MM.1S (cell line): ENCODE measurements at regions not wholly inside any gene's neighbourhood (a gene's known extent, or its start where the extent isn't known, plus 50 kb on each side); places are given as distances from the start of the nearest gene placed in this dataset.
A peak's percentile ranks its signal among the peaks of the same experiment; 100 is the strongest.

Experiments used
- DNase-seq: peaks from one replicate; pipeline ENCODE4 v3.0.0-alpha.2; 2015
- H2AFZ ChIP-seq: fragments of 300-600 bp; sonication (generic); 2 replicates; pipeline ENCODE4 v1.6.0; 2016; ENCODE audit warnings: antibody characterized with exemption, low read length
- H3F3A ChIP-seq: fragments of 300-600 bp; sonication (generic); 2 replicates; pipeline ENCODE4 v1.6.1; 2016; ENCODE audit warnings: mild to moderate bottlenecking, antibody characterized with exemption, low read length, moderate library complexity, mixed read lengths; ENCODE audit not compliant: insufficient read depth
- H3K27ac ChIP-seq: fragments of 300-600 bp; sonication (generic); 2 replicates; pipeline ENCODE4 v1.5.1; 2016; ENCODE audit warnings: mild to moderate bottlenecking, low read length
- H3K27me3 ChIP-seq: fragments of 300-600 bp; sonication (generic); replicated peaks from 2 replicates; pipeline ENCODE4 v1.6.0; 2016; ENCODE audit warnings: low read length; ENCODE audit not compliant: insufficient read depth
- H3K36me3 ChIP-seq: fragments of 300-600 bp; sonication (generic); replicated peaks from 2 replicates; pipeline ENCODE4 v1.6.1; 2016; ENCODE audit warnings: mild to moderate bottlenecking, low read length, mixed read lengths; ENCODE audit not compliant: insufficient read depth
- H3K4me1 ChIP-seq: fragments of 300-600 bp; sonication (generic); 2 replicates; pipeline ENCODE4 v1.6.1; 2016; ENCODE audit warnings: low read length, mixed read lengths
- H3K4me2 ChIP-seq: fragments of 300-600 bp; sonication (generic); 2 replicates; pipeline ENCODE4 v1.6.0; 2016; ENCODE audit warnings: low read depth, low read length
- H3K4me3 ChIP-seq: fragments of 300-600 bp; sonication (generic); 2 replicates; pipeline ENCODE4 v1.5.1; 2016; ENCODE audit warnings: low read length, mixed read lengths
- H3K79me2 ChIP-seq: fragments of 300-600 bp; sonication (generic); 2 replicates; pipeline ENCODE4 v1.6.1; 2016; ENCODE audit warnings: mixed run types, low read length, mixed read lengths
- H3K9ac ChIP-seq: fragments of 300-600 bp; sonication (generic); 2 replicates; pipeline ENCODE4 v1.6.1; 2016; ENCODE audit warnings: low read length, mixed read lengths
- H3K9me2 ChIP-seq: fragments of 300-600 bp; sonication (generic); replicated peaks from 2 replicates; pipeline ENCODE4 v1.6.1; 2016; ENCODE audit warnings: mild to moderate bottlenecking, low read length, mixed read lengths; ENCODE audit not compliant: insufficient read depth
- H3K9me3 ChIP-seq: fragments of 300-600 bp; sonication (generic); replicated peaks from 2 replicates; pipeline ENCODE4 v1.6.1; 2016; ENCODE audit warnings: mild to moderate bottlenecking, low read length, mixed read lengths; ENCODE audit not compliant: insufficient read depth
- H4K20me1 ChIP-seq: fragments of 300-600 bp; sonication (generic); 2 replicates; pipeline ENCODE4 v1.6.1; 2016; ENCODE audit warnings: mild to moderate bottlenecking, low read length, moderate library complexity, mixed read lengths; ENCODE audit not compliant: insufficient read depth
- CTCF ChIP-seq: fragments of 300-600 bp; sonication (generic); IDR thresholded peaks from 2 replicates; pipeline ENCODE4 v1.5.1; 2016; ENCODE audit warnings: antibody characterized with exemption, low read length, mixed read lengths
- EZH2 ChIP-seq: fragments of 300-600 bp; sonication (generic); optimal IDR thresholded peaks from 2 replicates; pipeline ENCODE3; 2017; ENCODE audit warnings: low read depth, mild to moderate bottlenecking, antibody characterized with exemption, low read length, mixed read lengths
- EZH2phosphoT487 ChIP-seq: fragments of 300-600 bp; sonication (generic); IDR thresholded peaks from 2 replicates; pipeline ENCODE4 v1.6.1; 2018; ENCODE audit warnings: antibody characterized with exemption, low read length

DNA sequence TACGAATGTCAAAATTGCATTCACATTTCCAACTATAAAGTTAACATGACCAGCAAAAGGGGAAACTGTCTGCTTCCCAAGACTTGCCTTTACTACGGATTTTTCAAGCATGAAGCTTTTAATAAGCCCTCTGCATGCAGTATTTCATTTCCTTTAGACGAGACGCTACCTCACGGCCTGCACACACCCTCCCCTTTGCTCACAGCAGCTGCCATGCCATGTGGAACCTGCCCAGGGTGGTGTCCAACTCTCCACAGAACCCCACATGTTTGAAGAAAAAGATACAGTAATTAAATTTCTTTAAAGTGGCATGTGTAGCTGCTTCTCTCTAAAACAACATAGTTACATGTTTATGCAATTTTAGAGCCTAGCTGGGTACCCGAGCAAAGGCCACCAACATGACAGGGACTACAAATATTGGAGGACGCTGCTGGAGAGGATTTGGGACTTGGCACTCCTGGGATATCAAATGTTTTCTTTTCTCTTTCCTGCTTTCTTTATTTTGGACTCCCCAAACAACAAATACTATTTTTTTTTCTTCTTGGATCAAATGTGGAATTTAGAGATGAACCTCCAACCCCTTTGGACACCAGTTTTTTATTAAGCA is 256.9 kb upstream of the PCSK5 start:
- Histone ChIP-seq H3K9me3 (no peaks in the 10 kb centered on the region), H3K9ac (no peak overlapping the region), H3K4me1 (no peaks in the 10 kb centered on the region), H3F3A (no peaks in the 10 kb centered on the region), H3K27ac (no peak overlapping the region), H3K4me2 (no peak overlapping the region), H4K20me1 (no peaks in the 10 kb centered on the region), H3K9me2 (no peaks in the 10 kb centered on the region), H3K79me2 (no peaks in the 10 kb centered on the region), H3K36me3 (no peaks in the 10 kb centered on the region), H3K27me3 (no peaks in the 10 kb centered on the region), H3K4me3 (no peak overlapping the region), H2AFZ (no peak overlapping the region)
- DNase-seq = no peak
- TF ChIP-seq EZH2phosphoT487 (no peak), EZH2 (no peak), CTCF (no peak)

GRCh38 chr9:75636427-75637045 is 253.9 kb upstream of the PCSK5 start:
- H3K4me1 ChIP-seq = no peaks in the 10 kb centered on the region
- no peaks in the 10 kb centered on the region for H3K27me3 ChIP-seq
- no peak overlapping the region for H3K27ac ChIP-seq
- no peaks in the 10 kb centered on the region for H3K79me2 ChIP-seq
- H3K9me3 ChIP-seq = no peaks in the 10 kb centered on the region
- no peak overlapping the region for H3K4me3 ChIP-seq
- H3F3A ChIP-seq = no peaks in the 10 kb centered on the region
- no peak for TF ChIP-seq CTCF
- no peak for TF ChIP-seq EZH2
- TF ChIP-seq EZH2phosphoT487 = no peak
- no peaks in the 10 kb centered on the region for H3K9me2 ChIP-seq
- H3K4me2 ChIP-seq = no peak overlapping the region
- no peaks in the 10 kb centered on the region for H4K20me1 ChIP-seq
- H3K36me3 ChIP-seq = no peaks in the 10 kb centered on the region
- no peak overlapping the region for H2AFZ ChIP-seq
- H3K9ac ChIP-seq = no peak overlapping the region
- peak; percentile 12 for DNase-seq

GRCh38 chr9:75639971-75640610 is 250.4 kb upstream of the PCSK5 start:
- no peak overlapping the region for H3K27ac ChIP-seq
- H3F3A ChIP-seq = no peaks in the 10 kb centered on the region
- no peaks in the 10 kb centered on the region for H3K4me1 ChIP-seq
- no peaks in the 10 kb centered on the region for H3K9me2 ChIP-seq
- H3K4me2 ChIP-seq = no peak overlapping the region
- no peak for TF ChIP-seq EZH2
- no peak for TF ChIP-seq CTCF
- no peak for TF ChIP-seq EZH2phosphoT487
- H3K36me3 ChIP-seq = no peaks in the 10 kb centered on the region
- H3K4me3 ChIP-seq = no peak overlapping the region
- H3K79me2 ChIP-seq = no peaks in the 10 kb centered on the region
- H2AFZ ChIP-seq = no peak overlapping the region
- no peaks in the 10 kb centered on the region for H4K20me1 ChIP-seq
- DNase-seq = no peak
- H3K27me3 ChIP-seq = no peaks in the 10 kb centered on the region
- H3K9ac ChIP-seq = no peak overlapping the region
- H3K9me3 ChIP-seq = no peaks in the 10 kb centered on the region
